Adrenal gland (tissue), 9 donors: ENCODE measurements at regions not wholly inside any gene's neighbourhood (a gene's known extent, or its start where the extent isn't known, plus 50 kb on each side); places are given as distances from the start of the nearest gene placed in this dataset.
"Not testable (repeated sequence)": the region's sequence is repeated elsewhere in the genome, so short reads cannot be mapped to it uniquely, and the experiment has no call there.

Experiments
- DNase-seq, 7 donors: peaks; one replicate each; pipeline ENCODE4 v3.0.0-alpha.2; 2019 to 2020
- H3K27ac ChIP-seq, 5 donors: fragments of 200-600 bp; sonication (generic) in 4 of 5; 1 replicate in 3 of 5; 2 replicates in 2 of 5; pipeline versions ENCODE4 v1.5.1 to v1.8.0; 2016 to 2020; ENCODE audit warnings: mild to moderate bottlenecking in 1 of 5
- H3K27me3 ChIP-seq: fragments of 200-600 bp; 2 replicates; pipeline ENCODE4 v1.8.0; 2021
- H3K36me3 ChIP-seq, 2 donors: fragments of 200-600 bp; replicated peaks in 1 of 2; 1 replicate in 1 of 2; 2 replicates in 1 of 2; pipeline versions ENCODE4 v1.5.1 to v1.8.0; 2018 to 2022
- H3K4me1 ChIP-seq, 2 donors: fragments of 200-600 bp; replicated peaks in 1 of 2; 1 replicate in 1 of 2; 2 replicates in 1 of 2; pipeline versions ENCODE4 v1.5.1 to v1.8.0; 2018 to 2021
- H3K4me3 ChIP-seq, 4 donors: fragments of 200-600 bp; sonication (generic) in 3 of 4; one replicate each; pipeline ENCODE4 v1.5.1; 2016 to 2018
- H3K9me3 ChIP-seq, 3 donors: fragments of 200-600 bp; sonication (generic) in 1 of 3; replicated peaks in 1 of 3; 1 replicate in 2 of 3; 2 replicates in 1 of 3; pipeline versions ENCODE4 v1.5.1 to v1.8.0; 2016 to 2021
- CTCF ChIP-seq, 6 experiments: fragments of 450-650 bp in 4 of 6; fragments of 200-600 bp in 2 of 6; sonication (generic) in 1 of 6; IDR thresholded peaks; 1 replicate in 5 of 6; 2 replicates in 1 of 6; pipeline versions ENCODE4 v1.5.1 to v1.8.0; 2016 to 2021; ENCODE audit warnings: antibody characterized with exemption in 6 of 6, mild to moderate bottlenecking in 2 of 6, moderate library complexity in 1 of 6
- POLR2A ChIP-seq, 2 donors: fragments of 450-650 bp; IDR thresholded peaks; one replicate each; pipeline ENCODE4 v1.6.1; 2017; ENCODE audit warnings: antibody characterized with exemption in 2 of 2, mild to moderate bottlenecking in 2 of 2, moderate library complexity in 1 of 2
- WGBS, 4 donors: extraction: QIAGEN DNeasy Blood & Tissue Kit in 2 of 4; methylation state at CpG; one replicate each; pipeline versions ENCODE4 v1.1.5 to v1.1.7; 2013 to 2017; 5-methylcytosine and 5-hydroxymethylcytosine counted together
- intact Hi-C, 2 donors: fragments of 100-400 bp; cut with DNase I; formaldehyde crosslinking; loops; one replicate each; pipeline versions ENCODE4 v1.14.1 to v1.15.0; 2022 to 2023
- donor health status: healthy with polysubstance abuse.
- donor health status: Bipolar disorder and iron deficiency.
- donor health status: DM: yes; HTN: yes; CAD: no.
- donor health status: DM: no; HTN: no; CAD: no.
- donor health status: DM: no; HTN: no; CAD: no.

GRCh38 chr18:41872206-41872605 is 82.8 kb upstream of the PIK3C3 start:
- Histone ChIP-seq H3K27me3 (no peaks in the 10 kb centered on the region), H3K4me1 (no peaks in the 10 kb centered on the region), H3K9me3 (no peaks in the 10 kb centered on the region), H3K36me3 (no peaks in the 10 kb centered on the region), H3K27ac (no peak overlapping the region), H3K4me3 (no peak overlapping the region)
- no peak for TF ChIP-seq POLR2A (IDR thresholded peaks at IDR 0.05)
- no peak for TF ChIP-seq CTCF (IDR thresholded peaks at IDR 0.05)
- no peak for DNase-seq
- intact Hi-C loops: no loop called here

- 73 to 79% (median 77%) methylated on average over 7 of the region's 7 CpGs for WGBS, 4 donors
- Histone ChIP-seq H3K4me1 (no peaks in the 10 kb centered on the region), H3K9me3 (no peaks in the 10 kb centered on the region), H3K36me3 (no peaks in the 10 kb centered on the region), H3K27me3 (no peaks in the 10 kb centered on the region), H3K27ac (no peak overlapping the region), H3K4me3 (no peak overlapping the region)
- intact Hi-C loops: no loop called here
- DNase-seq: no peak
- no peak for TF ChIP-seq POLR2A (IDR thresholded peaks at IDR 0.05)
- TF ChIP-seq CTCF (IDR thresholded peaks at IDR 0.05): no peak
Observed at GRCh38 chr18:41871229-41872000, 83.6 kb upstream of the PIK3C3 start.

GRCh38 chr18:41870817-41871216 is 84.2 kb upstream of the PIK3C3 start:
- H3K4me3 ChIP-seq: no peak overlapping the region
- intact Hi-C loops: no loop called here
- H3K27me3 ChIP-seq: no peaks in the 10 kb centered on the region
- no peaks in the 10 kb centered on the region for H3K4me1 ChIP-seq
- H3K27ac ChIP-seq: no peak overlapping the region
- DNase-seq: no peak
- TF ChIP-seq POLR2A (IDR thresholded peaks at IDR 0.05) (no peak), CTCF (IDR thresholded peaks at IDR 0.05) (no peak)
- no peaks in the 10 kb centered on the region for H3K9me3 ChIP-seq
- H3K36me3 ChIP-seq: no peaks in the 10 kb centered on the region

- H3K36me3 ChIP-seq: no peaks in the 10 kb centered on the region
- no peaks in the 10 kb centered on the region for H3K27me3 ChIP-seq
- intact Hi-C loops: no loop called here
- TF ChIP-seq CTCF (IDR thresholded peaks at IDR 0.05): no peak
- TF ChIP-seq POLR2A (IDR thresholded peaks at IDR 0.05): no peak
- H3K9me3 ChIP-seq: no peaks in the 10 kb centered on the region
- no peak for DNase-seq
- H3K27ac ChIP-seq: no peak overlapping the region
- no peak overlapping the region for H3K4me3 ChIP-seq
- H3K4me1 ChIP-seq: no peaks in the 10 kb centered on the region
- WGBS, 4 donors: 85 to 89% (median 87%) methylated on average over 2 of the region's 2 CpGs
Observed at GRCh38 chr18:41870191-41870590, 84.8 kb upstream of the PIK3C3 start.

GRCh38 chr18:41865796-41866195 is 89.2 kb upstream of the PIK3C3 start:
- H3K4me1 ChIP-seq, H3K27ac ChIP-seq, H3K36me3 ChIP-seq, DNase-seq, H3K9me3 ChIP-seq, intact Hi-C loops, H3K4me3 ChIP-seq, H3K27me3 ChIP-seq: not testable (repeated sequence)
- WGBS, 4 donors: 93 to 100% (median 93%) methylated on average over 1 to 27 of the region's 27 CpGs
